ENCODE measurements at regions not wholly inside any gene's neighbourhood (a gene's known extent, or its start where the extent isn't known, plus 50 kb on each side); places are given as distances from the start of the nearest gene placed in this dataset.

DNA sequence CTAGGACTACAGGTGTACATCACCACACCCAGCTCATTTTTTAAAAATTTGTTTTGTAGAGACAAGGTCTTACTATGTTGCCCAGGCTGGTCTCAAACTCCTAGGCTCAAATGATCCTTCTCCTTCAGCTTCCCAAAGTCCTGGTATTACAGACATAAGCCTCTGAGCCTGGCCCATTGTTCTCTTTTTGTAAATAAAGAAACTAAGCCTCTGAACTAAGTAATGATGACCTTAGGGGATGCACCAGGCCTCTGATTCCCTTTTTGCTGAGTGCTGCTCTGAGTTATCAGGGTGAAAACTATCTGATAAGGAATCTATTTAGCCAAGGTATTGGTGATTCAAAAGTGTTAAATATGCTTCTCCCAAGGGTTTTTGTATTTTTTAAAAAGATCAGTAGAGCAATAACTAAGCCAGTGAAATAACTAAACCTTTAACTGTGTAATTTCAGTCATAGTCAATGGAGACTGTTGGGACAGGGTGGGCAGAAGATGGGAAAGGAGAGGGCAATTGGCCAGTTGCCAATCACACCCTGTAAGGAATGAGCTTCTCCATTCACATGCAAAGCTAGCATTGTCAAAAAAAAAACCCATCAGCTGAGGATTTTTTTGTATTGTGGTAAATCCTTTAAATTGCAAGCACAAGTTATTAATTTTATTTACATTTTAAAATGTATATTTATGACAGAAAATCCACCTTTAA, 194.8 kb upstream of the PFN2 start:
- no peak overlapping the region for H2AK5ac ChIP-seq (ENCODE audit: low read depth, low read length)
- no peak overlapping the region for H2BK5ac ChIP-seq (ENCODE audit: low read length)
- H4K91ac ChIP-seq (ENCODE audit: low read depth, low read length, poor library complexity): no peak overlapping the region
- no peak overlapping the region for H3K4me3 ChIP-seq (ENCODE audit: low read length in 2 of 2)
- H3K9me3 ChIP-seq (replicated peaks in 1 of 2; ENCODE audit: control insufficient read depth in 2 of 2, insufficient read depth in 1 of 2, low read depth in 1 of 2, low read length in 2 of 2): no peaks in the 10 kb centered on the region
- no peak overlapping the region for H2BK12ac ChIP-seq (ENCODE audit: low read length)
- H3K9ac ChIP-seq (ENCODE audit: low read depth, low read length, poor library complexity): no peak overlapping the region
- H4K8ac ChIP-seq (ENCODE audit: low read depth, low read length): no peak overlapping the region
- no peak overlapping the region for H3K14ac ChIP-seq (ENCODE audit: low read length)
- H3K4me1 ChIP-seq (ENCODE audit: control insufficient read depth in 2 of 2, insufficient read depth in 1 of 2, low read depth in 1 of 2, low read length in 2 of 2): no peaks in the 10 kb centered on the region
- no peak overlapping the region for H2BK15ac ChIP-seq (ENCODE audit: low read length)
- no peak overlapping the region for H3K4ac ChIP-seq (ENCODE audit: low read length)
- no peak for DNase-seq (ENCODE audit: low spot score)
- H3K27me3 ChIP-seq (ENCODE audit: control insufficient read depth in 3 of 3, insufficient read depth in 3 of 3, low read depth in 1 of 3, low read length in 3 of 3): no peaks in the 10 kb centered on the region
- H3K36me3 ChIP-seq (replicated peaks in 1 of 2; ENCODE audit: control insufficient read depth in 2 of 2, insufficient read depth in 2 of 2, low read length in 2 of 2): no peaks in the 10 kb centered on the region
- peak overlapping the region; percentile 21 for H2AFZ ChIP-seq (ENCODE audit: low read length)
- no peak overlapping the region for H3K4me2 ChIP-seq (ENCODE audit: insufficient read depth, low read length, poor library complexity, severe bottlenecking)
- H3K18ac ChIP-seq (ENCODE audit: low read length): no peak overlapping the region
- no peak overlapping the region for H2BK120ac ChIP-seq (ENCODE audit: low read depth, low read length)
- no peak overlapping the region for H3K27ac ChIP-seq (replicated peaks; ENCODE audit: low read length)
- H3K79me1 ChIP-seq (ENCODE audit: low read depth, low read length): no peaks in the 10 kb centered on the region
- no peak overlapping the region for H3K23ac ChIP-seq (ENCODE audit: low read depth, low read length, poor library complexity)

- Histone ChIP-seq H4K8ac (ENCODE audit: low read depth, low read length) (no peak overlapping the region), H2BK120ac (ENCODE audit: low read depth, low read length) (no peak overlapping the region), H2BK12ac (ENCODE audit: low read length) (no peak overlapping the region), H3K9me3 (replicated peaks in 1 of 2; ENCODE audit: control insufficient read depth in 2 of 2, insufficient read depth in 1 of 2, low read depth in 1 of 2, low read length in 2 of 2) (no peaks in the 10 kb centered on the region), H3K23ac (ENCODE audit: low read depth, low read length, poor library complexity) (no peak overlapping the region), H3K14ac (ENCODE audit: low read length) (no peak overlapping the region), H3K27me3 (ENCODE audit: control insufficient read depth in 3 of 3, insufficient read depth in 3 of 3, low read depth in 1 of 3, low read length in 3 of 3) (no peaks in the 10 kb centered on the region), H3K4me2 (ENCODE audit: insufficient read depth, low read length, poor library complexity, severe bottlenecking) (no peak overlapping the region), H3K9ac (ENCODE audit: low read depth, low read length, poor library complexity) (no peak overlapping the region), H3K36me3 (replicated peaks in 1 of 2; ENCODE audit: control insufficient read depth in 2 of 2, insufficient read depth in 2 of 2, low read length in 2 of 2) (no peaks in the 10 kb centered on the region), H2AFZ (ENCODE audit: low read length) (no peak overlapping the region), H3K18ac (ENCODE audit: low read length) (no peak overlapping the region), H3K27ac (replicated peaks; ENCODE audit: low read length) (no peak overlapping the region), H2BK15ac (ENCODE audit: low read length) (no peak overlapping the region), H3K4me3 (ENCODE audit: low read length in 2 of 2) (no peak overlapping the region), H2BK5ac (ENCODE audit: low read length) (no peak overlapping the region), H3K79me1 (ENCODE audit: low read depth, low read length) (no peaks in the 10 kb centered on the region), H3K4me1 (ENCODE audit: control insufficient read depth in 2 of 2, insufficient read depth in 1 of 2, low read depth in 1 of 2, low read length in 2 of 2) (no peaks in the 10 kb centered on the region), H2AK5ac (ENCODE audit: low read depth, low read length) (no peak overlapping the region), H4K91ac (ENCODE audit: low read depth, low read length, poor library complexity) (no peak overlapping the region), H3K4ac (ENCODE audit: low read length) (no peak overlapping the region)
- no CpG with 5 or more reads among the region's 3 CpGs for WGBS, 2 donors (ENCODE audit: extremely low coverage in 2 of 2, insufficient read length in 2 of 2, insufficient replicate concordance in 1 of 2)
- DNase-seq (ENCODE audit: low spot score): no peak
Observed at GRCh38 chr3:150161011-150161410, 190.3 kb upstream of the PFN2 start.

DNA sequence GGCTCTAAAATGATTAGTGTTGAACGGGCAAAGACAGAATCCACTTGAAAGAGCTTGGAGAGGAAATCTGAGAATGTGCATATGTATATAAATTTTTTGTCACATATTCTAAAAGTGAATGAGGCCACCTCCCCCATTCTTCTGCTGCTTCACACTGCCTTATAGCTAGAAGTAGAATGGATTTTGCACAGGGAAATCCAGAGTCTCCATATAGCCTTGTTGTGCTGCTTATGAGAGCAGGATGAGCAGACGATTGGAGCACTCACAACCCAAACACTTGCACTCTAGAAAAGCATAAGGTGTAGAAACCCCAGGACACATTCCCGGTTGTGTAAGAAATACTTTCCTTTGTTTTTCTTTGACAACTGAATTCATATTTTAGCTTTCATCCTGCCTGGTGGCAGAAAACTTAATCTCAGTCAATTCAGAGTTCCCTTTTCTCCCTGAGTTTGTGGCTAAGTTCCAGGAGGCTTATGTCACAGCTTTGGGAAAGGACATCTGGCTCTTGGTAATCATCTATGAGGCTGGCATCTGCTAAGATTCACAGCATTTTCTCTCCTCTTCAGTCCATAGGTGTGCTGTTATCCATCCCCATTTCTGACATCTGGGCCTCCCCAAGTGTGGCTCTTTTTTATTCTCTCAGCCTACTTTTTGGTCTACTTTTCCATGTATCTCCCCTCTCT, 188.4 kb upstream of the PFN2 start:
- H3K4me3 ChIP-seq (ENCODE audit: low read length in 2 of 2): no peak overlapping the region
- H3K27me3 ChIP-seq (ENCODE audit: control insufficient read depth in 3 of 3, insufficient read depth in 3 of 3, low read depth in 1 of 3, low read length in 3 of 3): no peaks in the 10 kb centered on the region
- no peak overlapping the region for H2BK12ac ChIP-seq (ENCODE audit: low read length)
- H2BK5ac ChIP-seq (ENCODE audit: low read length): no peak overlapping the region
- H2AFZ ChIP-seq (ENCODE audit: low read length): peak overlapping the region; percentile 25
- no peaks in the 10 kb centered on the region for H3K9me3 ChIP-seq (replicated peaks in 1 of 2; ENCODE audit: control insufficient read depth in 2 of 2, insufficient read depth in 1 of 2, low read depth in 1 of 2, low read length in 2 of 2)
- H2BK120ac ChIP-seq (ENCODE audit: low read depth, low read length): no peak overlapping the region
- DNase-seq (ENCODE audit: low spot score): no peak
- no peak overlapping the region for H3K18ac ChIP-seq (ENCODE audit: low read length)
- H3K4me1 ChIP-seq (ENCODE audit: control insufficient read depth in 2 of 2, insufficient read depth in 1 of 2, low read depth in 1 of 2, low read length in 2 of 2): no peaks in the 10 kb centered on the region
- no peaks in the 10 kb centered on the region for H3K79me1 ChIP-seq (ENCODE audit: low read depth, low read length)
- no peak overlapping the region for H2BK15ac ChIP-seq (ENCODE audit: low read length)
- no peak overlapping the region for H3K27ac ChIP-seq (replicated peaks; ENCODE audit: low read length)
- no CpG with 5 or more reads among the region's 3 CpGs for WGBS, 2 donors (ENCODE audit: extremely low coverage in 2 of 2, insufficient read length in 2 of 2, insufficient replicate concordance in 1 of 2)
- H3K14ac ChIP-seq (ENCODE audit: low read length): no peak overlapping the region
- H3K4ac ChIP-seq (ENCODE audit: low read length): no peak overlapping the region
- H4K91ac ChIP-seq (ENCODE audit: low read depth, low read length, poor library complexity): no peak overlapping the region
- H3K4me2 ChIP-seq (ENCODE audit: insufficient read depth, low read length, poor library complexity, severe bottlenecking): no peak overlapping the region
- no peak overlapping the region for H4K8ac ChIP-seq (ENCODE audit: low read depth, low read length)
- H3K23ac ChIP-seq (ENCODE audit: low read depth, low read length, poor library complexity): no peak overlapping the region
- no peak overlapping the region for H3K9ac ChIP-seq (ENCODE audit: low read depth, low read length, poor library complexity)
- H2AK5ac ChIP-seq (ENCODE audit: low read depth, low read length): no peak overlapping the region
- H3K36me3 ChIP-seq (replicated peaks in 1 of 2; ENCODE audit: control insufficient read depth in 2 of 2, insufficient read depth in 2 of 2, low read length in 2 of 2): no peaks in the 10 kb centered on the region

DNA sequence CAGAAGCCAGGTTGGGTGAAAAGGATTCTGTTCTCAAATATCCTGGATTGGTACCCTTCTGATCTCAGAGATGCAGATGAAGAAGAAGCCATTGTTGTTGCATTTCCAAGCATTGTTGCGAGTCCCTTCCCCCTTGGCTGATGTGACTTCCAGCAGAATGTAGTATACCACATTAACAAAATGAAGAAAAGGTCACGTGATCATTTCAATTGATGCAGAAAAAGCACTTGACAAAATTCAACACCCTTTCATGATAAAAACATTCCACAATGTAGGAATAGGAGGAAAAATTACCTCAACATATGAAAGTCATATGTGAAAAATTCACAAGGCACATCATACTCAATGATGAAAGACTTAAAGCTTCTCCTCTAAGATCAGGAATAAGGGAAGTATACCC, 181.9 kb upstream of the PFN2 start:
- Histone ChIP-seq H2BK15ac (ENCODE audit: low read length) (no peak overlapping the region), H3K14ac (ENCODE audit: low read length) (no peak overlapping the region), H3K36me3 (replicated peaks in 1 of 2; ENCODE audit: control insufficient read depth in 2 of 2, insufficient read depth in 2 of 2, low read length in 2 of 2) (no peaks in the 10 kb centered on the region), H2AK5ac (ENCODE audit: low read depth, low read length) (no peak overlapping the region), H3K4ac (ENCODE audit: low read length) (no peak overlapping the region), H3K4me3 (ENCODE audit: low read length in 2 of 2) (no peak overlapping the region), H3K4me2 (ENCODE audit: insufficient read depth, low read length, poor library complexity, severe bottlenecking) (no peak overlapping the region), H4K91ac (ENCODE audit: low read depth, low read length, poor library complexity) (no peak overlapping the region), H3K27ac (replicated peaks; ENCODE audit: low read length) (no peak overlapping the region), H2AFZ (ENCODE audit: low read length) (peak overlapping the region; percentile 7), H3K23ac (ENCODE audit: low read depth, low read length, poor library complexity) (no peak overlapping the region), H2BK5ac (ENCODE audit: low read length) (no peak overlapping the region), H3K18ac (ENCODE audit: low read length) (no peak overlapping the region), H3K9ac (ENCODE audit: low read depth, low read length, poor library complexity) (no peak overlapping the region), H2BK12ac (ENCODE audit: low read length) (no peak overlapping the region), H3K4me1 (ENCODE audit: control insufficient read depth in 2 of 2, insufficient read depth in 1 of 2, low read depth in 1 of 2, low read length in 2 of 2) (peaks cover 0 to 4% of the 10 kb centered on the region in 2 donors), H4K8ac (ENCODE audit: low read depth, low read length) (no peak overlapping the region), H3K79me1 (ENCODE audit: low read depth, low read length) (no peaks in the 10 kb centered on the region), H2BK120ac (ENCODE audit: low read depth, low read length) (no peak overlapping the region), H3K9me3 (replicated peaks in 1 of 2; ENCODE audit: control insufficient read depth in 2 of 2, insufficient read depth in 1 of 2, low read depth in 1 of 2, low read length in 2 of 2) (no peaks in the 10 kb centered on the region), H3K27me3 (ENCODE audit: control insufficient read depth in 3 of 3, insufficient read depth in 3 of 3, low read depth in 1 of 3, low read length in 3 of 3) (no peaks in the 10 kb centered on the region)
- WGBS, 2 donors (ENCODE audit: extremely low coverage in 2 of 2, insufficient read length in 2 of 2, insufficient replicate concordance in 1 of 2): no CpG with 5 or more reads among the region's 2 CpGs
- DNase-seq (ENCODE audit: low spot score): no peak
